ENCODE measurements at regions not wholly inside any gene's neighbourhood (a gene's known extent, or its start where the extent isn't known, plus 50 kb on each side); places are given as distances from the start of the nearest gene placed in this dataset.

DNA sequence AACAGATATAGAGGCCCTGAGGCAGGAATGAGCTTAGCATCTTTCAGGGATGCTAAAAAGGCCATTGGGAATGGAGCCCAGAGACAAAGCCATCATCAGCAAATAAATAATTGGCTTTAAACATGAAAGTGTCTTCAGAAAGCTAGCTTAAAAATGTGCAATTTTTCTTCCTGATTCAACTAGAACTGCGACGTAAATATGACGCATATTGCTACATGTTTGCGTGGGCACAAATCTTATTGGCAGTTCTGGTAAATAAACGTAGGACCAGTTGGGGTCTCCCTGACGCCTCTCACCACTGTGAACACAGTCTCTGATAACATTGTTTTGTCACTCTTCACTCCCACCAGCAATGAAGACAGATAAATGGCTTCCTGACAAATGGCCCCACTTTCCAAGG, 97.3 kb upstream of the SRD5A3 start:
- no peak for TF ChIP-seq POLR2A (IDR thresholded peaks at IDR 0.05; ENCODE audit: low read depth)
- TF ChIP-seq EP300 (IDR thresholded peaks at IDR 0.05): no peak
- TF ChIP-seq, protein P1, sequence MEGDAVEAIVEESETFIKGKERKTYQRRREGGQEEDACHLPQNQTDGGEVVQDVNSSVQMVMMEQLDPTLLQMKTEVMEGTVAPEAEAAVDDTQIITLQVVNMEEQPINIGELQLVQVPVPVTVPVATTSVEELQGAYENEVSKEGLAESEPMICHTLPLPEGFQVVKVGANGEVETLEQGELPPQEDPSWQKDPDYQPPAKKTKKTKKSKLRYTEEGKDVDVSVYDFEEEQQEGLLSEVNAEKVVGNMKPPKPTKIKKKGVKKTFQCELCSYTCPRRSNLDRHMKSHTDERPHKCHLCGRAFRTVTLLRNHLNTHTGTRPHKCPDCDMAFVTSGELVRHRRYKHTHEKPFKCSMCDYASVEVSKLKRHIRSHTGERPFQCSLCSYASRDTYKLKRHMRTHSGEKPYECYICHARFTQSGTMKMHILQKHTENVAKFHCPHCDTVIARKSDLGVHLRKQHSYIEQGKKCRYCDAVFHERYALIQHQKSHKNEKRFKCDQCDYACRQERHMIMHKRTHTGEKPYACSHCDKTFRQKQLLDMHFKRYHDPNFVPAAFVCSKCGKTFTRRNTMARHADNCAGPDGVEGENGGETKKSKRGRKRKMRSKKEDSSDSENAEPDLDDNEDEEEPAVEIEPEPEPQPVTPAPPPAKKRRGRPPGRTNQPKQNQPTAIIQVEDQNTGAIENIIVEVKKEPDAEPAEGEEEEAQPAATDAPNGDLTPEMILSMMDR (IDR thresholded peaks at IDR 0.05): no peak
- TF ChIP-seq POLR2AphosphoS5 (IDR thresholded peaks at IDR 0.05): no peak
- intact Hi-C loops (cut with DNase I): no loop called here

DNA sequence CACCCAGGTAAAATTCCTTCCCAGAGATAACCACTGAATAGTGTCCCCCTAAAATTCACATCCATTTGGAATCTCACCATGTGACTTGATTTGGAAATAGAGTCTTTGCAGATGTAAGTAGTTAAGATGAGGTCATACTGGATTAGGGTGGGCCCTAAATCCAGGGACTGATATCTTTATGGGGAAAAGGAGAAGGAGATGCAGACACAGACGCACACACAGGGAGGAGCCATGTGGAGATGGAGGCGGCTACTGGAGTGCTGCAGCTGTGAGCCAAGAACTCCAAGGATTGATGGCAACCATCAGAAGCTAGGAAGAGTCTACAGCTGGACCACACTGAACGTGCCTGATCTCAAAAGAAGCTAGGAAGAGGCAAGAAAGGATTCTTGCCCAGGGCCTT, 96.6 kb upstream of the SRD5A3 start:
- H3K36me3 ChIP-seq: no peaks in the 10 kb centered on the region
- H3K9me3 ChIP-seq: no peaks in the 10 kb centered on the region
- no peak overlapping the region for H3K27ac ChIP-seq (replicated peaks in 1 of 4)
- 83% methylated on average over 2 of the region's 3 CpGs for WGBS
- no peak for DNase-seq (ENCODE audit: extremely low spot score)
- TF ChIP-seq, protein P1 (IDR thresholded peaks at IDR 0.05): no peak
- no peak for TF ChIP-seq EP300 (IDR thresholded peaks at IDR 0.05)
- TF ChIP-seq POLR2A (IDR thresholded peaks at IDR 0.05; ENCODE audit: low read depth): no peak
- TF ChIP-seq POLR2AphosphoS5 (IDR thresholded peaks at IDR 0.05): no peak
- intact Hi-C loops (cut with DNase I): no loop called here
- no peaks in the 10 kb centered on the region for H3K27me3 ChIP-seq
- H3K4me1 ChIP-seq: peaks cover 0 to 4% (median 0%) of the 10 kb centered on the region in 4 donors
- H3K4me3 ChIP-seq: no peak overlapping the region

More for the DNA sequence above, 97.3 kb upstream of the SRD5A3 start:
- DNase-seq (ENCODE audit: extremely low spot score): no peak
- Histone ChIP-seq H3K4me3 (no peak overlapping the region), H3K9me3 (no peaks in the 10 kb centered on the region), H3K36me3 (no peaks in the 10 kb centered on the region), H3K27me3 (no peaks in the 10 kb centered on the region), H3K27ac (replicated peaks in 1 of 4) (no peak overlapping the region), H3K4me1 (peaks cover 0 to 4% (median 0%) of the 10 kb centered on the region in 4 donors)
- 70% methylated on average over 6 of the region's 6 CpGs for WGBS

DNA sequence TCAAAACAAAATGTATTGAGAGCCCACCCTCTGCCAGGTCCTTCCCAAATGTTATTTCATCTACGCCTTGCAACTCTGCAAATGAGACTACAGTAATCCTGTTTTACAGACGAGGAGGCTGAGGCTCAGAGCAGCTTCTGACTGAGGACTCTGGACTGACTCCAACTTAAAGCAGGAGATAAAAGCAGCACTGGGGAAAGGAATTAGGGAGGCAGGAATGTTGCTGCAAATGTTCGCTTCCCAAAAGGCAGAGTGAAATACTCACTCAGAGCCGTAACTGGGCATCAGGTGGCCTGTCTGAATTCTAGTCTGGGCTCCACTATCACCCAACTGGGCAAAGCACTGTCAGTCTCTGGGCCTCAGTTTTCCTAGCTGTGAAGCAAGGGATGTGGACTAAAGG, 94.7 kb upstream of the SRD5A3 start:
- Histone ChIP-seq H3K9me3 (no peaks in the 10 kb centered on the region), H3K36me3 (no peaks in the 10 kb centered on the region), H3K27ac (replicated peaks in 1 of 4) (no peak overlapping the region), H3K4me1 (peaks cover 0 to 4% (median 0%) of the 10 kb centered on the region in 4 donors), H3K4me3 (no peak overlapping the region), H3K27me3 (no peaks in the 10 kb centered on the region)
- DNase-seq (ENCODE audit: extremely low spot score): no peak
- intact Hi-C loops (cut with DNase I): no loop called here
- TF ChIP-seq POLR2A (IDR thresholded peaks at IDR 0.05; ENCODE audit: low read depth) (no peak), EP300 (IDR thresholded peaks at IDR 0.05) (no peak), POLR2AphosphoS5 (IDR thresholded peaks at IDR 0.05) (no peak)
- TF ChIP-seq, protein P1 (IDR thresholded peaks at IDR 0.05): no peak
- 37% methylated on average over 4 of the region's 4 CpGs for WGBS

DNA sequence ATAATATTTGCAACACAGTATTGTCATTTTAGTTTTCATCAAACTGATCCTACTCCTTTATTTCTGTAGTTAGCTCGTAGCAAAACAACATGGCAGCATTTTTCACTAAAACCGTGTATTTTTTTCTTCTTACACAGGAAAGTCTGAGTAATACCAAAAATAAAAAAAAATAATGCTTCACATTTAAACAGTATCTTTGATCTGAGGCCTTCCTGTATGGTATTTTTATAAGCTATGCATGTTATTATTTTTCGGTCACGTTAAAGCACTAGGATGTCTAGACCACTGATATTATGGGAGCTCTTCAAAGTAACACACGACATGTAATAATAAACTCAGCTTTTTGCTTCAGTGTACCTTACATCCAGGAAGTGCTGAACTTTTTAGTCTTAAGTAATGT, 94.1 kb upstream of the SRD5A3 start:
- DNase-seq (ENCODE audit: extremely low spot score): no peak

More for the DNA sequence above, 94.1 kb upstream of the SRD5A3 start:
- intact Hi-C loops (cut with DNase I): no loop called here
- H3K36me3 ChIP-seq: no peaks in the 10 kb centered on the region
- no peaks in the 10 kb centered on the region for H3K9me3 ChIP-seq
- no peak overlapping the region for H3K27ac ChIP-seq (replicated peaks in 1 of 4)
- H3K27me3 ChIP-seq: no peaks in the 10 kb centered on the region
- H3K4me1 ChIP-seq: peaks cover 0 to 7% (median 0%) of the 10 kb centered on the region in 4 donors
- TF ChIP-seq EP300 (IDR thresholded peaks at IDR 0.05) (no peak), POLR2A (IDR thresholded peaks at IDR 0.05; ENCODE audit: low read depth) (no peak), POLR2AphosphoS5 (IDR thresholded peaks at IDR 0.05) (no peak)
- TF ChIP-seq, protein P1 (IDR thresholded peaks at IDR 0.05): no peak
- no peak overlapping the region for H3K4me3 ChIP-seq
- 81% methylated on average over 5 of the region's 5 CpGs for WGBS

All from esophagus muscularis mucosa (tissue), 4 donors.